ENCODE measurements at regions not wholly inside any gene's neighbourhood (a gene's known extent, or its start where the extent isn't known, plus 50 kb on each side); places are given as distances from the start of the nearest gene placed in this dataset.

GRCh38 chr15:26075770-26076169, 212.6 kb upstream of the ATP10A start:
- Histone ChIP-seq H3K27ac (no peak overlapping the region), H3K9me3 (no peaks in the 10 kb centered on the region), H3K27me3 (replicated peaks in 1 of 7) (peaks cover 0 to 18% (median 0%) of the 10 kb centered on the region in 7 donors), H3K4me1 (no peaks in the 10 kb centered on the region), H3K4me3 (no peak overlapping the region), H3K36me3 (no peaks in the 10 kb centered on the region)
- TF ChIP-seq POLR2A (IDR thresholded peaks at IDR 0.05) = no peak
- no peak for TF ChIP-seq POLR2AphosphoS5 (IDR thresholded peaks at IDR 0.05)
- TF ChIP-seq, protein P1, sequence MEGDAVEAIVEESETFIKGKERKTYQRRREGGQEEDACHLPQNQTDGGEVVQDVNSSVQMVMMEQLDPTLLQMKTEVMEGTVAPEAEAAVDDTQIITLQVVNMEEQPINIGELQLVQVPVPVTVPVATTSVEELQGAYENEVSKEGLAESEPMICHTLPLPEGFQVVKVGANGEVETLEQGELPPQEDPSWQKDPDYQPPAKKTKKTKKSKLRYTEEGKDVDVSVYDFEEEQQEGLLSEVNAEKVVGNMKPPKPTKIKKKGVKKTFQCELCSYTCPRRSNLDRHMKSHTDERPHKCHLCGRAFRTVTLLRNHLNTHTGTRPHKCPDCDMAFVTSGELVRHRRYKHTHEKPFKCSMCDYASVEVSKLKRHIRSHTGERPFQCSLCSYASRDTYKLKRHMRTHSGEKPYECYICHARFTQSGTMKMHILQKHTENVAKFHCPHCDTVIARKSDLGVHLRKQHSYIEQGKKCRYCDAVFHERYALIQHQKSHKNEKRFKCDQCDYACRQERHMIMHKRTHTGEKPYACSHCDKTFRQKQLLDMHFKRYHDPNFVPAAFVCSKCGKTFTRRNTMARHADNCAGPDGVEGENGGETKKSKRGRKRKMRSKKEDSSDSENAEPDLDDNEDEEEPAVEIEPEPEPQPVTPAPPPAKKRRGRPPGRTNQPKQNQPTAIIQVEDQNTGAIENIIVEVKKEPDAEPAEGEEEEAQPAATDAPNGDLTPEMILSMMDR (IDR thresholded peaks at IDR 0.05 in 8 of 11, conservative IDR thresholded peaks at IDR 0.05 in 3 of 11) = no peak
- DNase-seq = no peak
- 70 to 80% (median 78%) methylated on average over 4 of the region's 4 CpGs for WGBS, 5 donors
- intact Hi-C loops (cut with DNase I; ENCODE audit: low total_unique reads) = no loop called here

GRCh38 chr15:26073430-26074333, 210.6 kb upstream of the ATP10A start:
- intact Hi-C loops (cut with DNase I; ENCODE audit: low total_unique reads) = no loop called here
- H3K27ac ChIP-seq = no peak overlapping the region
- no peak for DNase-seq
- H3K4me1 ChIP-seq = no peaks in the 10 kb centered on the region
- WGBS, 5 donors = 62 to 76% (median 66%) methylated on average over 6 of the region's 6 CpGs
- H3K27me3 ChIP-seq (replicated peaks in 1 of 7) = peaks cover 0 to 25% (median 0%) of the 10 kb centered on the region in 7 donors
- TF ChIP-seq, protein P1 (IDR thresholded peaks at IDR 0.05 in 8 of 11, conservative IDR thresholded peaks at IDR 0.05 in 3 of 11) = no peak
- TF ChIP-seq POLR2A (IDR thresholded peaks at IDR 0.05) (no peak), POLR2AphosphoS5 (IDR thresholded peaks at IDR 0.05) (no peak)
- H3K4me3 ChIP-seq = no peak overlapping the region
- H3K36me3 ChIP-seq = no peaks in the 10 kb centered on the region
- H3K9me3 ChIP-seq = no peaks in the 10 kb centered on the region

GRCh38 chr15:26070095-26070532, 207.0 kb upstream of the ATP10A start:
- no peak for DNase-seq
- Histone ChIP-seq H3K27ac (no peak overlapping the region), H3K36me3 (no peaks in the 10 kb centered on the region), H3K4me3 (no peak overlapping the region), H3K9me3 (no peaks in the 10 kb centered on the region), H3K27me3 (replicated peaks in 1 of 7) (peaks cover 0 to 25% (median 0%) of the 10 kb centered on the region in 7 donors), H3K4me1 (no peaks in the 10 kb centered on the region)
- intact Hi-C loops (cut with DNase I; ENCODE audit: low total_unique reads) = no loop called here
- no peak for TF ChIP-seq POLR2AphosphoS5 (IDR thresholded peaks at IDR 0.05)
- TF ChIP-seq, protein P1 (IDR thresholded peaks at IDR 0.05 in 8 of 11, conservative IDR thresholded peaks at IDR 0.05 in 3 of 11) = no peak
- no peak for TF ChIP-seq POLR2A (IDR thresholded peaks at IDR 0.05)
- 61 to 68% (median 67%) methylated on average over 8 of the region's 8 CpGs for WGBS, 5 donors

DNA sequence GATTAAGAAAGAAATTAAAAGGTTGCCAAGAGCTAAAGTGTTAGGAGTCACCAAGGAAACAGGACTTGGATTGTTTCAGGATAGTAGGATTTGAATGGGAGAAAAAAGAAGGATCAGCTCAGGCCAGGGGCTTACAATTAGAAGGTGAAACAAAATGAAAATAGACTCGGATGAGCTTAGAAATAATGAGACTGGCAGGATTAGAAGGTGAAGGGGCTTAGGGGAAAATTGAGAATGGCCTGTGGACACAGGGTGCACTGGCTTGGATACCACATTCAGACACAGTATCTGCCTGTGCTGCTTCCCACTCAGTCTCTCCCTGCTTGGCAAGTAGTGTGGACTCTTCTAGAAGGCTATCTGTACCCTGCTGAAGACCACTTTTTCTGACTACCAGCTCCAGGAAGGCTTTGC, 206.1 kb upstream of the ATP10A start:
- H3K4me1 ChIP-seq = no peaks in the 10 kb centered on the region
- intact Hi-C loops (cut with DNase I; ENCODE audit: low total_unique reads) = no loop called here
- no peak overlapping the region for H3K4me3 ChIP-seq
- H3K36me3 ChIP-seq = no peaks in the 10 kb centered on the region
- H3K9me3 ChIP-seq = no peaks in the 10 kb centered on the region
- TF ChIP-seq POLR2AphosphoS5 (IDR thresholded peaks at IDR 0.05) (no peak), POLR2A (IDR thresholded peaks at IDR 0.05) (no peak)
- TF ChIP-seq, protein P1 (IDR thresholded peaks at IDR 0.05 in 8 of 11, conservative IDR thresholded peaks at IDR 0.05 in 3 of 11) = no peak
- no peak for DNase-seq
- WGBS, 5 donors = 75 to 92% (median 81%) methylated on average over 1 of the region's 1 CpG
- H3K27ac ChIP-seq = no peak overlapping the region
- peaks cover 0 to 25% (median 0%) of the 10 kb centered on the region in 7 donors for H3K27me3 ChIP-seq (replicated peaks in 1 of 7)
